Stomach smooth muscle (tissue), 2 donors: ENCODE measurements at regions not wholly inside any gene's neighbourhood (a gene's known extent, or its start where the extent isn't known, plus 50 kb on each side); places are given as distances from the start of the nearest gene placed in this dataset.
"Not testable (repeated sequence)": the region's sequence is repeated elsewhere in the genome, so short reads cannot be mapped to it uniquely, and the experiment has no call there.

Source experiments
- H3K27ac ChIP-seq: one replicate; pipeline ENCODE4 v1.7.0; 2013; ENCODE audit warnings: mild to moderate bottlenecking, low read length, inconsistent platforms
- H3K27me3 ChIP-seq, 2 donors: one replicate each; pipeline ENCODE4 v1.7.0; 2013; ENCODE audit warnings: low read length in 2 of 2; ENCODE audit not compliant: insufficient read depth in 2 of 2, control insufficient read depth in 1 of 2
- H3K36me3 ChIP-seq, 2 donors: one replicate each; pipeline ENCODE4 v1.7.0; 2013; ENCODE audit warnings: low read length in 2 of 2; ENCODE audit not compliant: control insufficient read depth in 2 of 2, insufficient read depth in 2 of 2
- H3K4me1 ChIP-seq: one replicate; pipeline ENCODE4 v1.7.0; 2013; ENCODE audit warnings: low read length; ENCODE audit not compliant: control insufficient read depth, insufficient read depth
- H3K4me3 ChIP-seq, 2 donors: one replicate each; pipeline ENCODE4 v1.7.0; 2013; ENCODE audit warnings: low read length in 2 of 2
- H3K9ac ChIP-seq, 2 donors: one replicate each; pipeline ENCODE4 v1.7.0; 2013; ENCODE audit warnings: low read length in 2 of 2, mild to moderate bottlenecking in 1 of 2
- H3K9me3 ChIP-seq, 2 donors: one replicate each; pipeline ENCODE4 v1.7.0; 2013; ENCODE audit warnings: low read length in 2 of 2; ENCODE audit not compliant: control insufficient read depth in 2 of 2
- donor health status: healthy.
- donor health status: Pancreatic carcinoma.

DNA sequence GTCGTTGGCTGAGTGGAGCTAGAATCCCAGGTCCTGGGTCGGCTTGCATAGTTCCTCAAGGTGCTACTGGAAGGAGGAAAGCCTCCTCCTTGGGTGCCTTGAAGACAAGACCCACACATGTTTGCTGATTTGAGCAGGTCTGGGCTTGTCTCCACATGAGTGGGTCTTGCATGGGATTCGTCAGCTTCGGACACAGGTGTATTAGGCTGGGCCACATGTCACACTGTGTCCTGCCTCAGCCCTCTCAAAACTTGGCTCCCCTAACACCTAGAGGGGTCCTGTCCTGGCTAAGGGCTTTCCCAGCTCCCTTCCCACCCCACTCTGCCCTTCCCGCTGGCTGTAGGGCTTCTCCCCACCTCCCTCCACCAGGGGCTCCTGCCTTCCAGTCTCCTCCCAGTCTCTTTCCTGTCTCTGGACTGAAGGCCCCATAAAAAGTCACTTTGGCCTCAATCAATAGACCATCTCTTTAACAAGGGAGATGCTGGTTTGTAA lies 73.0 kb upstream of the ADPGK start:
- Histone ChIP-seq H3K4me1 (peaks cover 3% of the 10 kb centered on the region), H3K27ac (no peak overlapping the region), H3K9me3 (no peaks in the 10 kb centered on the region), H3K27me3 (no peaks in the 10 kb centered on the region), H3K9ac (no peak overlapping the region), H3K4me3 (no peak overlapping the region), H3K36me3 (no peaks in the 10 kb centered on the region)

DNA sequence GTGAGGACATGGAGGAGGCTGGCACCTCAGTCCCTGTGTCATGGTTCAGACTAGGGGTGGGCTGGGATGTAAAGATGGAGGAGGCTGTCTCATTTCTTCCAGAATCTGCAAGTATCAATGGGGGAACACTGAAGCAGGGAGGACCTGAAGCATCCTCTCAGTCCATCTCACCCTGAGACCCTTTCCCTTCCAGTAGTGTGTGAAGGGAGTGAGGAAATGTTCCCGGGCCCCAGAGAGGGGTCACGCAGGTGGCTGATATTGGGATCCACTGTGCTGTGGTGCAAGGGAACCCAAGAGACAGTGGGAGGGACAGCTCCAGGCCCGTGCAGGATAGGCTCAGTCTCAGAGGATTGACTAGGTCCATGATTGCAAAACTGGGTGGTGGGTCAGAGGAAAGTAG lies 72.2 kb upstream of the ADPGK start:
- H3K4me3 ChIP-seq: no peak overlapping the region
- no peak overlapping the region for H3K9ac ChIP-seq
- no peaks in the 10 kb centered on the region for H3K36me3 ChIP-seq
- no peak overlapping the region for H3K27ac ChIP-seq
- no peaks in the 10 kb centered on the region for H3K9me3 ChIP-seq
- H3K27me3 ChIP-seq: no peaks in the 10 kb centered on the region
- peaks cover 3% of the 10 kb centered on the region for H3K4me1 ChIP-seq

DNA sequence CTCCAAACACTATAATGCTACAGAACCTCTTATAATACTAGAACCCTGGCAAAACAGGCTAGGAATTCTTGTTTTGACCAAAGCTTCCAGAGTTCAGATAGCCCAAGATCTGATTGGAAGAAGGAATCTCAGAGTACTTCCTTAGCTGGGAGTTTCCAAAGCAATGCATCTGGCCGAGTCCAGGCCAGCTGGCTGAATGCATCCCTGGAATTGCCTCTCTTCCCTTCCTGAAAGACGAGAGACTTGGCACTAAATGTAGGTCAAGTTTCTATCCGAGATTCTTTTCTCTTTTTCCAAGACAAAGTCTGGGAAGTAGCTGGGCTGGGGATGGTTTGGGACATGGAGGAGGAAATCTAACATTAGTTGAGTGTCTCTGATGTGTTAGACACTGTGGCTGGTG lies 68.7 kb upstream of the ADPGK start:
- Histone ChIP-seq H3K36me3 (no peaks in the 10 kb centered on the region), H3K27ac (no peak overlapping the region), H3K4me1 (peaks cover 3% of the 10 kb centered on the region), H3K9me3 (no peaks in the 10 kb centered on the region), H3K9ac (no peak overlapping the region), H3K27me3 (peaks cover 2 to 7% of the 10 kb centered on the region in 2 donors), H3K4me3 (no peak overlapping the region)

DNA sequence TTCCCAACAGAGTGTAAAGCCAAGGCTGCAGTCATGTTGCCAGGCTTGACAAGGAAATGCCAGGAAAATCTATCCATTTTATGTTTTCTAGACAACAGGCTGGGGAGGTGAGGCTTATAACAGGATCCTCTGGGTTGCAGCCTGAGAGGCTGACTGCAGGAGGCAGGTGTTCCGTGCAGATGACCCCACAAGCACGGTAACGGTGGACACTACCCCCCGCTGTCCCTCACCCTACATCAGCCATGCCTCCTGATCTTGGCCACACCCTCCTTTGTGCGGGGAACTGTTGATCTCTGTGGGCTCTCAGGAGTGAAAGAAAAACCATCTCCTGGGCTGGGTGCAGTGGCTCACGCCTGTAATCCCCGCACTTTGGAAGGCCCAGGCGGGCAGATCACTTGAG lies 68.0 kb upstream of the ADPGK start:
- Histone ChIP-seq H3K4me1 (peaks cover 3% of the 10 kb centered on the region), H3K27ac (no peak overlapping the region), H3K4me3 (no peak overlapping the region), H3K36me3 (no peaks in the 10 kb centered on the region), H3K9ac (no peak overlapping the region), H3K9me3 (no peaks in the 10 kb centered on the region), H3K27me3 (peaks cover 2 to 7% of the 10 kb centered on the region in 2 donors)

DNA sequence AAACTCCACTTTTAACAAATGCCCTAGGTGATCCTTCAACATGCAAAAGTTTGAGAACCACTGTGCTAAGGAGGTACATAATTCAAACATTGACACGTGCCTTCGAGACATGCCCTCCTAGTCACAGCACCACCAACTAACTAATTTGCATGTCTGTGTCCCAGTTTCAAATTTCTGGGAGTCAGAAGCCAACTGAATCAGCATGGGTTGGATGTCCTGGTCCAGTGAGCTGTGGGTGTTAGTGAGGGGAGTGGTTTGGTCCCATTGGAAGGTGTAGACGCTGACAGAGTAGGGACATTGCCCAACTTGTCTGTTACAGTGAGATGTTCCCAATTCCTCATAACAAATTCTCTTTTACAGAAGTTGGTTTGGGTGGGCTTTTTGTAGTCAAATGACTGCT lies 67.3 kb upstream of the ADPGK start:
- Histone ChIP-seq H3K9me3 (no peaks in the 10 kb centered on the region), H3K27me3 (peaks cover 2 to 7% of the 10 kb centered on the region in 2 donors), H3K9ac (no peak overlapping the region), H3K4me3 (no peak overlapping the region), H3K36me3 (no peaks in the 10 kb centered on the region), H3K4me1 (peaks cover 3% of the 10 kb centered on the region), H3K27ac (no peak overlapping the region)

DNA sequence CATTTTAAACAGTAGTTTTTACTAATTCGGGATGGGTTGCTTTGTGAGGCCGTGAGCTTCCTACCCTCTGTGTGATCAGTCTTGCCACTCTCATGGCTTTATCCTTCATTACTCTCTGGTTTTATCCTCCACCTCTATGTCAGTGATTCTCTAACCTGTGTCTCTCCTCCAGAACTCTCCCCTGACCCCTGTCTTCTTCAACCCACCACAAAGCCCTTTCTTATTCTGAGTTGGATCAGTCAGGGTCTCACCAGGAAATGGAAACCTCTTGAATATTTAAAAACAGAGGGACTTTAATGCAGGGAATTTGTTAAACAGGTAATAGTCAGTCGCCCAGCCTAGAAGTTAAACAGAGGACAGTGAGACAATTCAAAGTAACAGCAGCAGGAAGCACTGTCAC lies 64.2 kb upstream of the ADPGK start:
- Histone ChIP-seq H3K9ac (no peak overlapping the region), H3K4me1 (peaks cover 3% of the 10 kb centered on the region), H3K9me3 (no peaks in the 10 kb centered on the region), H3K27me3 (peaks cover 2 to 7% of the 10 kb centered on the region in 2 donors), H3K27ac (no peak overlapping the region), H3K4me3 (no peak overlapping the region), H3K36me3 (no peaks in the 10 kb centered on the region)

DNA sequence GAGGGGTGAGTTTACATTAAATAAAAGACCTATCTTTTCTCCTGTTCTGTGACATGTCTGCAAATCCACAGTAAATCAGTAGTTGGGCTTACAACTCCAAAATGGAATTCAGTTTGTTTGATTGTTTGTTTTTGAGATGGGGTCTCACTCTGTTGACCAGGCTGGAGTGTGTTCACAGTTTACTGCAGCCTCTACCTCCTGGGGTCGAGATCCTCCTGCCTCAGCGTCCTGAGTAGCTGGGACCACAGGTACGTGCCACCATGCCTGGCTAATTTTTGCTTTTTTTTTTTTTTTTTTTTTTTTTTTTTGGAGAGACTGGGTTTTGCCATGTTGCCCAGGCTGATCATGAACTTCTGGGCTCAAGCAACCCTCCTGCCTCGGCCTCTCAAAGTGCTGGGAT lies 63.5 kb upstream of the ADPGK start:
- Histone ChIP-seq H3K4me3 (no peak overlapping the region), H3K27me3 (peaks cover 2 to 7% of the 10 kb centered on the region in 2 donors), H3K36me3 (no peaks in the 10 kb centered on the region), H3K9ac (no peak overlapping the region), H3K9me3 (no peaks in the 10 kb centered on the region), H3K4me1 (peaks cover under 1% of the 10 kb centered on the region), H3K27ac (no peak overlapping the region)

DNA sequence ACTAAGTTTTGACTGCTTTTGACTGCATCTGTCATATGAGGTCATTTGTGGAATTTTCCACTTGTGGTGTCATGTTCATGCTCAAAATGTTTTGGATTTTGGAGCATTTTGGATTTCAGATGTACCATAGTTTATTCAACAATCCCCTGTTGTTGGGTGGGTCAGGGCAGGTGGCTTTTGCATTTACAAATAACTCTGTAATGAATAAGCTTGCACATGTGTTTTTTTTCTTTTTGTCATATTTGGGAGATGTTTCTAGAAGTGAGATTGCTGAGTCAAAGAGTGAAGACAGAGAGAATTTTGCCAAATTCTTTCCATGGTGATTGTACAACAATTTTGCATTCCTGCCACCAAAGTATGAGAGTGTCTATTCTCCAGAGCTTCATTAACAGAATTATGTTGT lies 62.4 kb upstream of the ADPGK start:
- H3K36me3 ChIP-seq: no peaks in the 10 kb centered on the region

DNA sequence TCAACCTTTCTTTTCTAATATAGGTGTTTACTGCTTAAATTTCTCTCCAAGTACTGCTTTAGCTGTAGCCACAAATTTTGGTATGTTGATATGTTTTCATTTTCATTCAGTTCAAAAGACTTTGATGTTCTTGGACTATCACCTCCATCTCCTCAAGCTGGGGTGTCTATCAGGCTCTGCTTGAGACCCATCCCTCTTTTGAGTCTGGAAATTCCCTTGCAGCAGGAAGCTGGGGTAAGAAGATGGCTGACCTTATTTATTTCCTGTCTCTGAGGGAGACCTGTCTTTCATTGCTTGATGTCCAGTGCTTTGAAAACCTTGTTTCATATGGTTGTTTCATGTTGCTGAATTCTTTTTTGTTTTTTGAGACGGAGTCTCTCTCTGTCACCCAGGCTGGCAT lies 60.5 kb upstream of the ADPGK start:
- Histone ChIP-seq H3K27ac (no peak overlapping the region), H3K9ac (no peak overlapping the region), H3K36me3 (no peaks in the 10 kb centered on the region), H3K4me1 (no peaks in the 10 kb centered on the region), H3K9me3 (no peaks in the 10 kb centered on the region), H3K4me3 (no peak overlapping the region), H3K27me3 (peaks cover 0 to 2% of the 10 kb centered on the region in 2 donors)

More for the DNA sequence above, 62.4 kb upstream of the ADPGK start:
- Histone ChIP-seq H3K9ac (no peak overlapping the region), H3K4me3 (no peak overlapping the region), H3K27ac (no peak overlapping the region), H3K27me3 (peaks cover 2 to 7% of the 10 kb centered on the region in 2 donors), H3K4me1 (no peaks in the 10 kb centered on the region), H3K9me3 (no peaks in the 10 kb centered on the region)

DNA sequence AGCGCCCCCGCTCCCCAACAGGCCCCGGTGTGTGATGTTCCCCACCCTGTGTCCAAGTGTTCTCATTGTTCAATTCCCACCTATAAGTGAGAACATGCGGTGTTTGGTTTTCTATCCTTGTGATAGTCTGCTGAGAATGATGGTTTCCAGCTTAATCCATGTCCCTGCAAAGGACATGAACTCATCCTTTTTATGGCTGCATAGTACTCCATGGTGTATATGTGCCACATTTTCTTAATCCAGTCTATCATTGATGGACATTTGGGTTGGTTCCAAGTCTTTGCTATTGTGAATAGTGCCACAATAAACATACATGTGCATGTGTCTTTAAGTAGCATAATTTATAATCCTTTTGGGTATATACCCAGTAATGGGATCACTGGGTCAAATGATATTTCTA lies 59.8 kb upstream of the ADPGK start:
- not testable (repeated sequence) for H3K27ac ChIP-seq, H3K36me3 ChIP-seq, H3K9ac ChIP-seq, H3K27me3 ChIP-seq, H3K4me3 ChIP-seq, H3K4me1 ChIP-seq, H3K9me3 ChIP-seq

DNA sequence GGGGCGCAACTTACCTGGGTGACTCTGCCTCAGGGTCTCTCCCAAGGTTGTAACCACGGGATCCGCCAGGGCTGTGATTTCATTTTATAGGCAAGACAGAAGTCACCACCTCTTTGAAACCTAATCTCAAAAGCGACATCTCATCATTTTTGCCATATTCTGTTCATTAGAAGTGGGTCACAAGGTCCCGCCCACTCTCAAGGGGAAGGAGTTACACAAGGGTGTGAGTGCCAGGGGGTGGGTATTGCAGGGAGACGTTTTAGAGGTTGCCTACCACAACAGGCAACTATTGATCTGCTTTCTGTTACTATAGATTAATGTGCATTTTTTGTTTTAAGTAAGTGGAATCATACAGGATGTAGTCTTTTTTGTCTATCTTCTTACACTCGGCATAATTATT lies 56.6 kb upstream of the ADPGK start:
- Histone ChIP-seq H3K4me1 (no peaks in the 10 kb centered on the region), H3K36me3 (no peaks in the 10 kb centered on the region), H3K4me3 (no peak overlapping the region), H3K27ac (no peak overlapping the region), H3K9ac (no peak overlapping the region), H3K27me3 (no peaks in the 10 kb centered on the region), H3K9me3 (no peaks in the 10 kb centered on the region)
